GM21526 (cell line): ENCODE measurements at regions not wholly inside any gene's neighbourhood (a gene's known extent, or its start where the extent isn't known, plus 50 kb on each side); places are given as distances from the start of the nearest gene placed in this dataset.
A peak's percentile ranks its signal among the peaks of the same experiment; 100 is the strongest.
"Not testable (repeated sequence)": the region's sequence is repeated elsewhere in the genome, so short reads cannot be mapped to it uniquely, and the experiment has no call there.

Experiments used
- ATAC-seq: cut with Tn5 transposase; IDR thresholded peaks from one replicate; pipeline ENCODE4 v1.9.1; 2021; ENCODE audit warnings: moderate library complexity; ENCODE audit not compliant: unreplicated experiment, low FRiP score

DNA sequence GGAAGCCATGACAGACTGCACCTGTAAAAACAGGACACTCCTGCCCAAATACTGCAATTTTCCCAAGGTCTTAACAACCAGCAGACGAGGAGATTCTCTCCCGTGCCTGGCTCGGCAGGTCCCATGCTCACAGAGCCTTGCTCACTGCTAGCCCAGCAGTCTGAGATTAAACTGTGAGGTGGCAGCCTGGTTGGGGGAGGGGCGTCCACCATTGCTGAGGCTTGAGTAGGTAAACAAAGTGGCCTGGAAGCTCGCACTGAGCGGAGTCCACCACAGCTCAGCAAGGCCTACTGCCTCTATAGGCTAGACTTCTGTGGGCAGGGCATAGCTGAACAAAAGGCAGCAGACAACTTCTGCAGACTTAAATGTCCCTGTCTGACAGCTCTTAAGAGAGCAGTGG, 80.3 kb downstream of the ANXA5 start:
- ATAC-seq, result not testable (repeated sequence)

DNA sequence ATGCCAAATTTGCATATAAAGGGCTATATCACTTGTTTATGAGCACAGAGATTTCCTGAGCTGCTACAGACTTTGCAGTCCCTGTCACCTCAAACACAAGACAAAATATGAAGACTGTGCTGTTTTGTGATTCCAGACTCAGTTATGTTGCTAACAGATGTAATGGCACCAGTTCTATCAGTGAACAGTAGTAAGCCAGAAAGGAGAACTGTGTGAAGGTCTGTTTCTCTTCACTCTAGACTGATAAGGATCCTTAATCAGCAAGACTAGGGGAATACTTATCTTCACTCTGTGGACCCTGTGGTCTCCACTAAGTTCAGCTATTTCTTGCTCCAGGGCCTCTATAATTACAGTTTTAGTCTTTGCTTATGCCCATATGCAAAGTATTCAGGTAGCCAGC, 82.7 kb downstream of the ANXA5 start:
- ATAC-seq, result no peak

DNA sequence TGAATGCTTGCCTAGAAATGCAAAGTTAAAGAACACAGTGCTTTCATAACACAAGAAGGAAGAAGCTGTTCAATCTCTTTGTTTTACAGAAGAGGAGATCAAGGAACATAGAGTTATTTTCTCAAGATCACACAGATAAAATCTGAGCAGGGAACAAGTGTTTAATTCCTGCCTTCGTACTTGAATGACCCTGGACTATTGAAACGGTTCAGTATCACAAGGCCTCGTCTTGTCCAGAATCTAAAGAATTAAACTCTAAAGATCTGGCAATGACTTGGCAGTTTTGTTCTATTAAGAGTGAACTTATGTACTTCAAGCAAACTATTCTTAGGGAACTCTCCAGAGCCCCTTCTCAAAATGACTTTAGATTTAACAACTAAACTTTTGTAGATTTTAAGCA, 97.7 kb downstream of the ANXA5 start:
- ATAC-seq, result no peak

DNA sequence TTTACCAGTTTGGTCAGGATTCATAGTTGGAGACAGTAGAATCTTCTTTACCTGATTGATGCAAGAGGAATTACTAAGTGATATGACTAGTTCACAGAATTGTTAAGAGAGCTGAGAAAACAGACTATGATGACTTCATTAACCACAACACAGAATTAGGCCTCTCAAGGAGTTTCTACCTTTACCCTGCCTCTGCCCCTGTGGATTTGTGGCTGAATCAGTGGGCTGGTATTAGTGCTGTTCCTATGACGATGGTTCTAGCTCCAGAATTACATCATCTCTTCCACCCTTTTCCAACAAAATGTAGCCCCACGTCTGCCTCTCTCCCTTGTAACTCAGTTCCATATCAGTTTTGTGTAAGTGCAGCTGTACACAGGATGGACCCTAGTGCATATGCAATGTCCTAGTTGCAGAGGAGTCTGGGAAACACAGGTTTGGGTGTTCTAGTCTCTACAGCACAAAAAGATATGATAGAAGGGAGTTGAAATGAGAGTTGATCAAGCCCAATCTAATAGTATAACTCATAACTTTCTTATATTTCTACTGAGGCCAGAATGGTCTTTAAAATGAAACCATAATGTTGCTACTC, 99.3 kb downstream of the ANXA5 start:
- ATAC-seq, result peak; percentile 53

DNA sequence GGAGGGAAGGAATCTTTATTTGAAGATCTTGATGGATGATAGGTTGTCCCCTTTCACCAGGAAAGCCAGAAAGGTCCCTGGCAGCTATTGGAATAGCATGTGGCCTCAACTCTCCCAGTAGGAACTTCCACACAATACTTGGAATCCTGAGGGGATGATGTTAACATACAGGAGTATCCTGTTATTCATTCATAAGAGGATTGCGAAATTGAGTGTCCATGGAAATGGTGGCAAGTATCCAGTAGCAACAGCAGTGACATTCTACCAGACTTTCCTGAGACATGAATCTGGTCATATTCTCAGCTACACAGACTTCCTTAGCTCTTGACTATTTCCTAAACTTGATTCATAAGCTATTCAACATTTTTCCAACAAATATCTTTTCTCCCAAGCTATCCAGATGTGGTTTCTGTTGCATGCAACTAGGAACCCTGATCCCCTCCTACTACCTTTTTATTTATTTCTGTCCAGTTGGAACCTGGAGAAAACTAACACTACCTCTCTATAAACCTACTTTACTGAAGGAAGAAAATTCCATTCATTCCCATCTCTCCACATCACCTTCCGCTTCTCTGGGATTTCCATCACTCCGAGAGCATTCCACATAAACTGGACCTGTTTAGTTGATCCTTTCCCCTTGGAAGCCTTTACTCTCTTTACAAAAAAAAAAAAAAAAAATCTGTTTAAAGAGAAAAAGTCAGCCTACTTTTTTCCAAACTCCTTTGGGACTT, 101.8 kb downstream of the ANXA5 start:
- ATAC-seq, result no peak

DNA sequence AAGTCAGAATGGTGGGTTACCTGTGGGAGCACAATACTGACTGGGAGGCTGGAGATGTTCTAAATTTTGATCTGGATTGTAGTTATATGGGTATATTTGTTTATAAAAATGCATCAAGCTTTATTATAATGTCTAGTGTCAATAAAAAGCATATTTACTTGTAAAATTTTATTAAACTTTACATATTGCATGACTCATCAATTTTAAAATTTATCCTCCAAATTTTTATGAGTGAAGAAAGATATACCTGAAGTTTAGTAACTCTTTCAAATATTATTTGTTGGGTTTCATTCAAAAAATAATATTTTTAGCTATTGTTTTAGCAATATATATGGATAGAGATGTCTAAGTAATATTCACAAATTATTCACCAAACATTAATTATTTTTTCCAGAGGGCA, 103.0 kb downstream of the ANXA5 start:
- no peak for ATAC-seq

DNA sequence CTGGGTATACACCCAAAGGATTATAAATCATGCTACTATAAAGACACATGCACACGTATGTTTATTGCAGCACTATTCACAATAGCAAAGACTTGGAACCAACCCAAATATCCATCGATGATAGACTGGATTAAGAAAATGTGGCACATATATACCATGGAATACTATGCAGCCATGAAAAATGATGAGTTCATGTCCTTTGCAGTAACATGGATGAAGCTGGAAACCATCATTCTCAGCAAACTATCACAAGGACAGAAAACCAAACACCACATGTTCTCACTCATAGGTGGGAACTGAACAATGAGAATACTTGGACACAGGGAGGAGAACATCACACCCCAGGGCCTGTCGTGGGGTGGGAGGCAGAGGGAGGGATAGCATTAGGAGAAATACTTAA, 104.5 kb downstream of the ANXA5 start:
- not testable (repeated sequence) for ATAC-seq

DNA sequence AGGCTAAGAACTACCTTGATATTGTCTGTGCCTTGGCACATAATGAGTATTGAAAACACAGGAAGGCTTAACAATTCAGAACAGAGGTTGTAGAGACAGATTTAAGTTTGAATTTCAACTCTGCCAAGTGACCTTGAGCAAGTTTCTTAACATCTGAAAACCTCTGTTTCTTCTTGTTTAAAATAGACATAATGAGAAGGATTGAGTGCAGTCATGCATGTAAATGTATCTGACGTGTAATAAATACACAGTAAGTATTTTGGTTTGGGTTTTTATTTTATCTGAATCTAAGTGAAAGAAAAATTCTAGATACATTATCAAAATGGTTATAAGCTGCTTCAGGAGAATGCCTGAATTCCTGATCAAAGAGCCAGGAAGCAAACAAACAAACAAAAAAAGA, 111.9 kb downstream of the ANXA5 start:
- ATAC-seq, result no peak

DNA sequence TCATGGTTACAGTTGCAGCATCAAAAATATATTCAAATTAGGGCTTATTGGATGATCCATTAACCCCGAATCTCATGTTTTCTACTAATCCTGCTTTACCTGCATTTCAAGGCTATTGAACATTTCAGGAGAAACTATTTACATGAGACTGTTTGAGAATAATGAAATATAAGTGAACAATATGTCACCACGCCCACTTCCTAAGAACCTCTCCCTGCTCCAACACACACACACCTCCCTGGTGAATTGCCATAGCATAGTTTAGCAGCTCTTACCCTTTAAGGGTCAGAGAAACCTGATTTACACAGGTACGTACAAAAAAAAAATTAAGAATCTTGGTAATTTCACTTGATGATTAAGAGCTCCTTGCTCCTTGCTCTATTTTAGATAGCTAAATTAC, 113.4 kb downstream of the ANXA5 start:
- no peak for ATAC-seq

DNA sequence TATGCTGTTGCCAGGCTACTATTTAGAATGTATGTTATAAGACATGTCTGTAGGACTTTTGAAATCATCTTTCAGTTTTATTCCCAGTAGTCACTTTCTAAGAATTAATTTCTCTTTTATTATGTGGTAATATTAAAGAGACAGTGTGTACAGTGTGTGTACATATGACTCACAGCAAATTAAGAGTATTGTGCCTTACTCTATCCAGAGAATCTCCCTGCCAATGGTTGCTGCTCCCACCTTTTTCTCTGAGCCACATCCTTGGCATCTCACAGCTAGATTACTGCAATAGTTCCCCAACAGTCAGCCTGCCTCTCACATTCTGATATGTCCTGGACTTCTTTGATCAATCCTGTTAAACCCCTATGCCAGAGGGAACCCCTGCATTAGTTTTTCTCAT, 114.5 kb downstream of the ANXA5 start:
- ATAC-seq, result no peak

DNA sequence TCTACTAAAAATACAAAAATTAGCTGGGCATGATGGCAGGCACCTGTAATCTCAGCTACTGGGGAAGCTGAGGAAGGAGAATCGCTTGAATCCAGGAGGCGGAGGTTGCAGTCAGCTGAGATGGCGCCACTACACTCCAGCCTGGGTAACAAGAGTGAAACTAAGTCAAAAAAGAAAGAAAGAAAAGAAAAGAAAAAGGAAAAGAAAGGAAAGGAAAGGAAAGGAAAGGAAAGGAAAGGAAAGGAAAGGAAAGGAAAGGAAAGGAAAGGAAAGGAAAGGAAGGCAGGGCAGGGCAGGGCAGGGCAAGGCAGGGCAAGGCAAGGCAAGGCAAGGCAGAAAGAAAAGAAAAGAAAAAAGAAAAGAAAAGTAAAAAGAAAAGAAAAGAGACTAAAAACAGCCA, 121.4 kb downstream of the ANXA5 start:
- ATAC-seq, result not testable (repeated sequence)

DNA sequence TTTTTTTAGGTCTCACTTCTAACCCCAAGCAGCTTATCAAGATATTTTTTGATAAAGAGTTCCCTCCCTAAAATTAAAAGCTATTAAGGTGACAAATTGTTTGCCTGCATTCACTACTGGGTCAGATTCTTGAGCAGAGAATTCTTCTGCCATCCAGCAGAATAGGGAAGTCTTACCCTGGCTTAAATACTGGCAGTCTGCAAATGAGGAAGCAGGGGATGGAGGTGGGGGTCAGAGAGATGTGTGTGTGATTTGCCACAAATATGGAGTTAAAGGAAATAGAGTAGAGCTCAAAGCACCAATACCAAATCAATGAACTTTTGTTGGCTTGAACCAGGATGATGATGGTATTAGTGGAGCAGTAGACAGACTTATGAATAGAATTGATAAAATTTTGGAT, 122.2 kb downstream of the ANXA5 start:
- ATAC-seq, result no peak

DNA sequence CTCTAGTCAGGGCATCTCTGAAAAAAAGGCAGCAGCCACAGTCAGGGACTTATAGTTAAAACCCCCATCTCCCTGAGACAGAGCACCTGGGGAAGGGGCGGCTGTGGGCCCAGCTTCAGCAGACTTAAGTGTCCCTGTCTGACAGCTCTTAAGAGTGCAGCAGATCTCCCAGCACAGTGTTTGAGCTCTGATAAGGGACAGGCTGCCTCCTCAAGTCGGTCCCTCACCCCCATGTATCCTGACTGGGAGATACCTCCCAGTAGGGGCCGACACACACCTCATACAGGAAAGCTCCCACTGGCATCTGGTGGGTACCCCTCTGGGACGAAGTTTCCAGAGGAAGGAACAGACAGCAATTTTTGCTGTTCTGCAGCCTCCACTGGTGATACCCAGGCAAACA, 129.0 kb downstream of the ANXA5 start:
- ATAC-seq, result no peak

DNA sequence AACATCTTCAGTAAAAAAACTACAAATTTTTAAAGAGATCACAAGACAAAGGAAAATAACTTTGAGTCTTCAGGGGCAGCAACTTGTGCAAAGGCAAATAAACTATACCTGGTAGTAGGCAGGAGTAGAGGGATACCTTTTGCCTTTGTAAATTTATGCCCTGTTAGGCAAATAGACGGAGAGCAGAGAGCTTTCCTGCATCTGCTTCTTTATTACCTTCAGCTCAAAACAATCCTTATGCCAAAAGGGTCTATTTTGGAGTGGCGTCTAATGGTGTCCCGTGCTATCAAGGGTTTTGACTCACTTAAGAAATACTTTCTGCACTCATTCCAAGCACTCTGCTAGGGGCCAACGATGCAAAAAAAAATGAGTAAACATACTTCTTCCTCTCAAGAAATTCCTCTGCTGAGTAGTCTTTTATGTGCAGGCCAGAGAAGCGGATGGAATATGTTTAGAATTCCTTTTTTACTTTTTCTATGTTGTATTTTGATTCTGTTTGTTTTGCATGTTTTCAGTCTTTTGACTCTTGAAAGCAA, 131.9 kb downstream of the ANXA5 start:
- ATAC-seq, result no peak

DNA sequence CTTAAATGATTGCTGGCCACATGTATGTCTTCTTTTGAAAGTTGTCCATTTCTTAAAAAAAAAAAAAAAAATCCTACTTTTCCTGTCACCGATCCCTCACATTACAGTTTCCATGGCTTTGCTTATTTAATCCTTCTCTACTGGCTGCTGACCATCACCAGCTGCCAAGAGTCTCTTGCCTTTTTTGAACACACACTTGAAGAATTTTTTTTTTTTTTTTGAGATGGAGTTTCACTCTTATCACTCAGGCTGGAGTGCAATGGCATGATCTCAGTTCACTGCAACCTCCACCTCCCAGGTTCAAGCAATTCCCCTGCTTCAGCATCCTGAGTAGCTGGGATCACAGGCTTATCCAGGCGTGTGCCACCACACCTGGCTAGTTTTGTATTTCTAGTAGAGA, 134.0 kb downstream of the ANXA5 start:
- ATAC-seq, result no peak

DNA sequence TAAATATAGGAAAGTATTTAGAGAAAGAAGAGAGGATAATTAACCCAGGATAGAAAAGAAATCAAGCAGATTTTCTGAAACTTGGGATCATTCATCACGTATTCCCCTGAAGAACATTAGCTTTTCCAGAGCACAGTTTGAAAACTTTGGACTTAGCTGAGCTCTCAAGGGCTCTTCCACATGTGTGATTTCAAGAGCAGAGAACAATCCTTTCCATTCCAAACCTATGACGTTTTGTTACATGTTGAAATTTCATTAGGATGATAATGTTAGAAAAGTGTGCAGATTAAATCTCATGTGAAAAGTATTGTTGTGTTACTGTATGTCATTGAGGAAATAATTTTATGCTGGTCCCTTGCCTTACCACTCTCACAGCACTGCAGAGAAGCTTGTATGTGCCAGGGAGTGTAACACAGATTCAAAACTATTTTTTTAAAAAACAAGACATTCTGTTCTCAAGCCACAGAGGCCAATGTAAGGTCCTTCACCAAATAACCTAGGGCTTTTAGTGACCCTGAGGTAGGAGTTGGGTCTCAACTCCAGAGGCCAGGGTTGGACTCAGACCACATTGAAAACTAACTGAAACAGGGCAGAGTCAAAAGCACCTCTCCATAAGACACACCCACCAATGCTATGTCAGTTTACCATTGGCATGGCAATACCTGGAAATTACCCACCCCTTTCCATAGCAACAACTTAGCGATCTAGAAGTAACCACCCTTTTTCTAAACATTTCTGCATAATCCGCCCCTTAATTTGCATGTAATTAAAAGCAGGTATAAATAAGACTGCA, 141.3 kb downstream of the ANXA5 start:
- ATAC-seq, result no peak

DNA sequence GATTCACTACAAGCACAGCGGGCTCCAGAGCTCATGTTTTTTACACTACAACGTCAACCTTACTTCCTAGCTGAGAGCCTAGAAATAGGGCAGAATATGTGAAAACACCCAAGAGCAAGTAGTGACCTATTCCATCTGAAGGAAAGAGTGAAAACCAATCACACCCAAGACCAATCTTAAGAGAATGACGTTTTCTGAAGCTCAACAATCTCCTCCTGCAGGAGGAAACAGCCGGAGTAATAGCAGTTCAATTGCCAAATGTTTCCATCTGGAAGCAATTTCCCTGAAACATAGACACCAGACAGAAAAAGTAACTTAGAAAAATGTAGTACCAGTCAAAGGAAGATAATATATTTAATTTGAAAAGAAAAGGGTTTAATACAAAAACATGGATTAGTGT, 142.4 kb downstream of the ANXA5 start:
- no peak for ATAC-seq

DNA sequence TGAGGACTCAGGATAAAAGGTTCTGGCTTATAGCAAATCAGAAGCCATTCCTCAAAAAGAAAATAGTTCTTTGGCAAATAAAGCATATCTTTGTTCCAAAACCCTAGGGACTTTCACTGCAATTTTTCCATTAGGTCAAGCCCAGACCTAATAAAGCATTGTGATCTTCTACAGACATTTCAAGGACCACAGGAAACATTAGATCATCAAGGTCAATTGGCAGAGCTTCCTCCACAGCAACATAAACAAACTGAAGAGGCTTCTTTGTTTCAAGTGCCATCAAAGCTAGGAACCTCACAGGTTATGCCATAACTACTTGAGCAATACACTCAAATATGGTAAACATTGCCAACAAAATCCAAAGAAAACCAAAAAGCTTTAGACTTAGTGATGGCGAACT, 144.9 kb downstream of the ANXA5 start:
- ATAC-seq, result no peak

DNA sequence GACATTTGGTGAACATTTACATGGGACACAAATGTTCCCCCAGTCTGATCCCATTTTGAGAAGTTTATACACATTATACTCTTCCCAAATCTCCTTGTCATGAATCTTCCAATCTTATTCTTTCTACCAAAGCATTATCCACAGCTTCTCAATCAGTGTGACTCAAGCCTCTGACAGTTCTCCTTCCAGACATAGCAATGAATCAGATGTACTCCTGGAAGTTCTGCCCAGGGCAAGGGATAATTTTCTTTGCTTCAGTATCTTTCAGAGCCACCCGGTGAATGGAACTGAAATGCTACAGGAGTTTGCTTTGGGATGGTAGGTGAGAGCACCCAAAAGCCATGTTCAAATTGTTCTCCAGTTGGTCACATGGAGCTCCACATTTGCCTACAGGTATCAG, 145.5 kb downstream of the ANXA5 start:
- ATAC-seq, result no peak

DNA sequence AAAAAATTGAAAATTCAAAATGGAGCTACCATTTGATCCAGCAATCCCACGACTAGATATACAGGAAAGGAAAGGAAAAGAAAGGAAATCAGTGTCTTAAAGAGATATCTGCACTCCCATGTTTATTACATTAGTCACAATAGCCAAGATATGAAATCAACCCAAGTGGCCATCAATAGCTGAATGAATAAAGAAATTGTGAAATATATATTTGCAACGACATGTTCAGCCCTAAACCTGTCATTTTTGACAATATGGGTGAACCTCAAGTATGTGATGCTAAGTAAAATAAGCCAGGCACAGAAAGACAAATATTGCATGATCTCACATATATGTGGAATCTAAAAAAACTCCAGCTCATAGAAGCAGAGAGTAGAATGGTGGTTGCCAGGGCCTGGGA, 155.1 kb downstream of the ANXA5 start:
- no peak for ATAC-seq

DNA sequence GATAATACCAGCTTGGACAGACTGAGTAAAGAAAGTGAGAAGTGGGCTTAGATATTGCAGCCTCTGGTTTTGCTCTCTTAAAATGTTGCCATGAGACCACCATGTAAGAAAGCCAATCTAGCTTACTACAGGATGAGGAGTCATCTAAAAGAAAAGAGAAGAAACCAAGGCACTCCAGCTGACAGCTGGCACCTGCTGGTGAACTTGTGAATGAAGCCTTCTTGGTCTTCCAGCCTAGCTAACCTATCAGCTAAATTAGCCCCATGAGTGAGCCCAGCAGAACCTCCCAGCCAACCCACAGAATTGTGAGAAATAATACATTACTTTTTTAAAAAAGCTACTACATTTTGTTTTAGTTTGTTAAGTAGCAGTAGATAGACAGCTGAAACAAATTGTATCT, 154.5 kb upstream of the QRFPR start:
- no peak for ATAC-seq

DNA sequence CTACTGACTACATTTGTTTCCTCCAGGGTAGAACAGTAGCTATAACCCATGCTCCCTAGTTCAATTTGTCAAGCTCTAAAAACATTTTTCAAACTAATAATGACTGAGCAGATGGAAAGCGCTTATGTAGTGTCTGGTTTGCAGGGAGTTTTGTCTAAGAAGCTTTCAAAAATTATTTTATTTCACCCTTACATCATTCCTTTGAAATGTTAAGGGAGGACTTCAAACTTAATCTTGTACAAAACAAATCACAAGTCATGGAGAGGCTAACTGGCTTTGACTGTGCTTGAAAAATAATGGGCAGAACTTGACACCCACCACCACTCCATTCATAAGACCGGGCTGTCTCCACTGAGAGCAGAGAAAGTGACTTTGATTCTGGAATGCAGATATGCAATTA, 153.4 kb upstream of the QRFPR start:
- ATAC-seq, result no peak
